CD4-positive, alpha-beta T cell treated with Interferon alpha-2 for 1 hour (primary cell): ENCODE measurements at regions not wholly inside any gene's neighbourhood (a gene's known extent, or its start where the extent isn't known, plus 50 kb on each side); places are given as distances from the start of the nearest gene placed in this dataset.
"Not testable (repeated sequence)": the region's sequence is repeated elsewhere in the genome, so short reads cannot be mapped to it uniquely, and the experiment has no call there.

Source experiments
- DNase-seq, 2 donors: peaks; one replicate each; pipeline ENCODE4 v3.0.0-alpha.2; 2020 to 2022

GRCh38 chrX:39052751-39053150, 251.5 kb downstream of the MID1IP1 start:
- DNase-seq: no peak

DNA sequence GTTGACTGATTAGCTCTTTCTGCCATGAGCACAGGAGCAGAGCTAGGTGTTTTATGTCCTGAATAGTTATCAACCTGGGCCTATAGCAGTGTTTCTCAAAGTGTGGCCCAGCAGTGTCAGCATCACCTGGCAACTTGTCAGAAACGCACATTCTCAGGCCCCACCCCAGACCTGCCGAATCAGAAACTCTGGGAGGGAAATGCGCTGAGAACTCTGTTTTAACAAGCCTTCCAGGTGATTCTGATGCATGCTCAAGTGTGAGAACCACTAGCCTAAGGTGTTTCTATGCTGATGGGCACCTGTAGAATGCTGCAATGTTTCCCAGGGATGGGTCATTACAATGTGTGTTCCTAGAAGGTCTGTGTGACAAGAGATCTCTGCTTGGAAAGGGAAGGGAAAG, 257.5 kb downstream of the MID1IP1 start:
- no peak for DNase-seq

DNA sequence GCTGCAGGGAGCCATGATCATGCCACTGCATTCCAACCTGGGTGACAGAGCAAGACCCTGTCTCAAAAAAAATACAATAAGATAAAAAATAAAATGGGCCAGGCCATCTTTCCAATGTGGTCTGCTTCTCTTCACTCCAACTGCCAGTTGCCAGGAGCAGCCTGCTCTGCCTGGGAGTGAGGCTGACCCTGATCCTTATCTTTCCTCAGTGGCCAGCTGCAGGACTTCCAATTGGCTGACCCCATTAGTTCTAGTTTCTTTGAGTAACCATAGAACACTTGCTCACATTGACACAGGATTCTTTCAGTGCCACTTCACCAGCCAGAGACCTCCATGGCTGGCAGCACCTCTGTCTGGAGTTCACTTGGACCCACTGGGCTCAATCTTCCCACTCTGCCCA, 258.6 kb downstream of the MID1IP1 start:
- no peak for DNase-seq

GRCh38 chrX:39063037-39063436, 261.8 kb downstream of the MID1IP1 start:
- DNase-seq: peak; percentile 3 to 49

DNA sequence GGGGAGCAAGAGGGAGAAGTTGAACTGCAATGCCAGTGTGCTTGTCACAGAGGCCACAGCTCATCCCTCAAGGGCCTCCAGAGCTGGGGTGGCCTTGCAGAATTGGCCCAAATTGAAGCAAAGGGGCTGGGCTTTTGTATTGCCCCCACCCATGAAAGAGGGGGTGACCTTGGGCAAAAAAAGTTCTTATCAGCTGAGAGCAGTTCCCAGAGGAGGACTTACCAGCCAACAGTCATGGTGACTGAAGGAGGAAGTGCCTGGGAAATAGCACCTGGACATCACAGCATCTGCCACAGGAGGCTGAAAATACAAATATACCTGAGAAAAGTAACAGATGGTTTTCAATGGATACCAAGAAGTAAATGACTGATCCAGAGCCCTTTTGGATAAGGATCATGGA, 262.4 kb downstream of the MID1IP1 start:
- DNase-seq: no peak

DNA sequence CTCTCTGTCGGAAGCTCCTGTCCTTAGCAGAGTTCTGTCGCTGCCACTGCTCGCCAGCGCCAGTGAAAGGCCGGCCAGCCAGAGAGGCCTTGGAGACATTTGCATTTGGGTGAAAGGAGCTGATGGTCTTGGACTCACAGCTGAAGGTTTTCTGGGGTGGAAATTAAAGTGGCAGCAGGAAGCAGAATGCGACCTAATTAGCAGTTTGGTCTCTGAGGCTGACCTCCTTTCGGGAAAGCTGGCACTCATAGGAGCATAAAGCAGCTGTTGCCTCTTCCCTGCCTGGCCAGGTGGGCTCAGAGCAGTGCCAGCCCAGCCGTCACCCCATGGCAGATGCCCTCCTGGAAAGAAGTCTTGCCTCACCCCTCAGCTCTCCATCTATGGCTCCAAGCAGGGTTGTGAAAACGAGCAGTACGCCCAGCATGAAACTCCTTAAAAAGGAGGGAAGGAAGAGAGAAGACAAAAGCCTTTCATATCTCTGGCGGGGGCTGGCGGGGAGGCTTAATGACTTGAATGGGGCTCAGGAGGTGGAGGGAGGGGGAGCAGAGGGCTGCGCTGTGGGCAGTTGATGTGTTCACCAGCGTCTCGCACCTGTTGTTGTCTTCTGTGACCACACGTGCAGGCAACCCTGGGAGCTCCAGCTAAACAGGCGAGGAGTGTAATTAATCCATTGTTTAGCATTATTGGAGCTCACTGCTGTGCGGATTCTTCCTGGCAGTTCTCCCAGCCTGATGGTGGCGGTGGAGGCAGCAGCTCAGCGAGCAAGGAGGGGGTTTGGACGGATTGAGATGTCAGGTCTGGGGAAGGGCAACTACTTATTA, 264.0 kb downstream of the MID1IP1 start:
- no peak for DNase-seq

- no peak for DNase-seq
Observed at GRCh38 chrX:39067866-39068265, 266.6 kb downstream of the MID1IP1 start.

GRCh38 chrX:39068634-39069033, 267.4 kb downstream of the MID1IP1 start:
- not testable (repeated sequence) for DNase-seq

DNA sequence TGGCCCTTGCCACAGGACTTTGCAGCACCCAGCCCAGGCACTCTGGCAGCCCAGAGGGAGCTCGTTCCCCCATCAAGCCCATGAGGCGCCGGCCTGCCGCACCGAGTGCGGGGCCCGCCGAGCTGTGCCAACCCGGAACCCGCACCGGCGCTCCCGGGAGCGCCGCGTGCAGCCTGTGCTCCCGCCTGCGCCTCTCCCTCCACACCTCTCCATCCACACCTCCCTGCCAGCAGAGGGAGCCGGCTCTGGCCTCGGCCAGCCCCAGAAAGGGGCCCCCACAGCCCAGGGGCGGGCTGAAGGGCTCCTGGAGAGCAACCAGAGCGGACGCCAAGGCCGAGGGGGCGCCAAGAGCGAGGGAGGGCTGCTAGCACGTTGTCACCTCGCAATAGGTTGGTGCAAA, 268.8 kb downstream of the MID1IP1 start:
- no peak for DNase-seq

DNA sequence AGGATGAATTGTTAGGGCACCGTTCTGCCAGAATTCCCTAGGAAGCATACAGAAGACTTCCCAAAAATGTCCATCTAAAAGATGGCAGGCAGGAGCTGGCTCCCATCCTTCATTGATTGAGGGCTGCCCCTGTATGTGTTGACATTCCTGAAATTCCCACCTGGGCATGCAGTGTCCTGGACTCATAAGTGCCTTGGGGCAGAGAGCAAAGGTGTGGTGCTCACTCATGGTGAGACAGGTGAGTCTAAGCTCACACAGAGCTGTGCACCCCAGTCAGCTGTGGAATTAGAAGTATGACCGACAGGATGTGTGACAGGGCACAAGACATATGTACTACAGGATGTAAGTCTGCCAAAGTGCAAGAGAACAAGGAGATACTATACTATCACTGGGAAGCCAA, 271.9 kb downstream of the MID1IP1 start:
- DNase-seq: no peak

- DNase-seq: no peak
Observed at GRCh38 chrX:39096599-39096998, 295.3 kb downstream of the MID1IP1 start.

DNA sequence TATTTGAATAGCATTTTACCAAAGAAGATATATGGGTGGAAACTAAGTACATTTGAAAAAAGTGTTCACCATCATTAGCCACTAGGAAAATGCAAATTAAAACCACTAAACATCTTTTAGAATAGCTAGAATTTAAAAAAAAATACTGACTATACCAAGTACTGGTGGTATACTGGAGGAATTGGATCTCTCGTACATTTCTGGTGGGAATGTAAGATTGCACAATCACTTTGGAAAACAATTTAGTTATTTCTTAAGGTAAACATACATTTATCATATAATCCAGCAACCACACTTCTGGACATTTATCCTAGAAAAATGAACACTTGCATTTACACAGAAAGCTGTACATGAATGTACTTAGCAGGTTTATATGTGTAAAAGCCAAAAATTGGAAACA, 303.5 kb downstream of the MID1IP1 start:
- DNase-seq: no peak

- no peak for DNase-seq
Observed at GRCh38 chrX:39112143-39112542, 310.9 kb downstream of the MID1IP1 start.

DNA sequence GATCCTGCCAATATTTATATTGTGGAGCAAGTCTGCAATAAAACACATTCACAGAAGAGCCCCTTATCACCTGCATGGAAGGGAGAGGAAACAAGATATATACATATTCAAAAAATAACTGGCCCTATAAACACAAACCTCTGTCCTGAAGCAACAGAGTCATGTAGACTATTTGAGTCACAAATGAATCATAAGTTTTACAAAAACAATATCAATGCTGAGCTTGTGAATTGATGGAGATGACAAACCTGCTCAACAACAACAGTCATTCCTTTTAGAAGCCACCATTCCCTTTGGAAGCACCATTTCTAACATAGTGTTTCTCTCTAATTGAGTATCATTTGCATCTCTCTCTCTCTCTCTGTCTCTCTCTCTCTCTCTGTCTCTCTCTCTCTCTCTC, 313.9 kb downstream of the MID1IP1 start:
- DNase-seq: no peak

GRCh38 chrX:39117101-39117500, 315.8 kb downstream of the MID1IP1 start:
- DNase-seq: no peak

DNA sequence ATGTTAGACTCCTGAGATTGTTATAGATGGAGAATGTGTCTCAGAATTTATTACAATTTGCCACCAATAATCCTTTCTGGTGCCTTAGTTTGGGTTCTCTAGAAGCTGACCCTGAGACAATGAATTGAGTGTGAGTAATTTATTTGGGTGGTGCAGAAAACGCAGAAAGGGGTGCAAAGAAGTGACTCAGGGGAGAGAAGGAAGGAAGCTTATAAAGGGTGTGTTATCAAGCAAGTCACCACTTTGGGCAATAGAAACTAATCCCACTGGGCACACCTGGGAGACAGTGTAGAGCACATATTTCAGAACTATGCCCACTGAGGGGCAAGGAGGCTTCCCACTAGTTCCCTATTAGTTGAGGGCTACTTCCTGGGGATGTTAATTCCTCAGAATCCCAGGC, 320.6 kb downstream of the MID1IP1 start:
- DNase-seq: no peak

DNA sequence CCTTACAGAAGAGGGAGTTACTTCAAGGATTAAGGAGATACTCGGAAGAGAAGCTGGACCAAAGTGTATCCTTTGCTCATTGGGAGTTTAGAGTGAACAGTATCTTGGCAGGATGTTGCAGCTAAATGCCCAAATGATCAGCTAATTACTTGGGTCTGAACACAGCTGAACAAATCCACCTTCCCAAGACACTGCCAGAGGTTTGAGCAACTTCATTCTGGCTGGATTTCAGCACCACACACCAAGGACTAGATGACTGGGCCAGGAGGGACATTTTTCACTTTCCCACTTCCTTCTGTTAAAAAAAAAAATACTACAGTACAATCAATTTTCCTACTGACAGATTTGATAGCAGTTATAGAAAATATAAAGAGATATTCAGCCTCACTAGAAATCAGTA, 324.6 kb downstream of the MID1IP1 start:
- DNase-seq: no peak

DNA sequence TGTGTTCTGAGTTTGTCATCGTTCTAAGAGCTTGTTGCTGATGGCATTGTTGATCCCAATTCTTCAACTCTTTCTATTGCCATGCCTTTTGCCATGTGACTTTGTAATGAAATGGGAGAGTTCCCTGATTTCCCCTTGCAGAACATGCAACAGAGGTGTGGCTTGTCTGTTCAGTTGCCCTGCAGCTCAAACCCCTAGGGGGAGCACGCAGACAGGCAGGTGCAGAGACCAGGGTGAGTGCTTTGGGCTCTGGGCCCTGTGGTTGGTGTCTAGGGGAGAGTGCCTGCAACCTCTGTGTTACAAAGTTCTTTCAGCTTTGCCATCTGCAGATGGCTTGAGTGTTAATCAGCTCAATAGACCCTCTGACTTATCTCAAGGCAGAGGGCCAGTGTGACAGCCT, 332.7 kb downstream of the MID1IP1 start:
- DNase-seq: peak in 1 of 2 donors; percentile 24

GRCh38 chrX:39137363-39137954, 336.2 kb downstream of the MID1IP1 start:
- no peak for DNase-seq

DNA sequence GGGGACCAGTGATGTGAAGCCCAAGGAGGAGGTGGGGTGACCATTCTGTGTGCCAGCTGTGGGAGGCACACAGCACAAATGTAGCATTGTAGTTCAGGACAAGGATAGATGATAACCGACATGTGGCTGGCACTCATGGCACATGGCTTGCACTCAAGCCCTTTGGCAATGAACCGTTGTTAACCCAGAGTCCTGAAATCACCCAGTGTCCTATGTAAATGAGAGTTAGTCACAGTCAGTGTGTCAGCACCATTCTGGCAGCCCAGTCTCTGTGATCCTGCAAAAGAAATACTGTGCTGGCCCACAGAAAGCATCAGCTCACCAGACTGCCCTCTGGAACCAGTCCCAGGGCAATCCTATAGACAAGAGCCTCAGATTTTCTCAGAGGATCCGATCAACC, 339.3 kb downstream of the MID1IP1 start:
- DNase-seq: no peak

DNA sequence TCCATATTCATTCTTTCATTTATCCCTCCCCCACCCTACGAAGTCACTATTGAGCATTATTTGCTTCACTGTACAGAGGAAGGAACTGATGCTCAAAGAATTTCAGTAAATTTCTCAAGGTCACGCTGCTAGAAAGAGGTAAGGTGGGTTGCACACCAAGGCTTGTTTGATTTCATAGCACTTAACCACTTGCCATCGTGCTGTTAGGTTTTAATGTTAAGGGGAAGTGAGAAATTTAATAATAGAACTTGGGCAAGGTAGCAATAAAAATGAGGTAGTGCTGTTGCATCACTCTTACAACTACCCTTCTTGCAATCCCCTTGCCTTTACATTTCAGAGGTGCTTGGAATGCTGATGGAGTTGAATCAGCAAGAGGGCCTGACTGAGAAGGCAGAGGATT, 343.1 kb downstream of the MID1IP1 start:
- DNase-seq: no peak

DNA sequence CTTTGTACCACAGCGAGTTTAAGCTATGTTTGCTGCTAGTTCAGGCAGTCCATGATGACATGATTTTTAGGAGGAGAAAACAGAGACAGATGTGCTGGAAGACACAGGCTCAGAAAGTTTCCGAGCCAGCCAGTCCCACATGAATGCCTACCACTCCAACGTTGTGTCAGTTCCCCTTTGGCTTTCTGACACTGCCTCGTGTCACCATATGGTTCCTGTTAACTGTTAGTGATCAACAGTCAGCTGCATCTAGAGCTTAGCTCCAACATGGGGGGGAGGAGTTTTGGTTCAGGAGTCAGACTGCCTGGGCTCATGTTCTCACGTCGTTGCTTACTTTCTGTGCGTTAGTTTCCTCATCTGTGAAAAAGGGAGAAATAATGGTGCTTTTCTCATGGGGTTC, 343.7 kb downstream of the MID1IP1 start:
- peak; percentile 4 to 63 for DNase-seq

GRCh38 chrX:39145859-39146258, 344.6 kb downstream of the MID1IP1 start:
- DNase-seq: no peak

- DNase-seq: peak; percentile 42 to 55
Observed at GRCh38 chrX:39149761-39150160, 348.5 kb downstream of the MID1IP1 start.

DNA sequence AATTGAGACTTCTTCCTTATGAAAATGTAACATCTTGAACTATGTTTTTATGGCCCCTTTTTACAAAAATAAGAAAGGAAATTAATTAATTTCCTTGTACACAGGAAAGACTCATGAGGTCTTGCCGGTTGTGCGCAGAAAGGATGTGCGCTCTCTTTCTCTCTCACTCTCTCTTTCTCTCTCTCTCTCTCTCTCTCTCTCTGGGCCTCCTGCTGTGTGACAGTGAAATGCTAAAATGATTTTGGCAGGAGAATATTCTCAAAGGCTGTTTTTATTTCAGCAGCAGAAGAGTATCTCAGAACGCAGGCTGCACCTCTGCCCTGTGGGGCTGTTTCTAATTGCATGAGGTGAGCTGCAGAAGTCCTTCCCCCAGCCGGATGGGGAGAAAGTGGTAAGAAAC, 349.0 kb downstream of the MID1IP1 start:
- no peak for DNase-seq
